Activated CD4-positive, alpha-beta T cell treated with anti-CD3 and anti-CD28 coated beads, Interleukin-2, amount 10 ng/mL, durations not matched to agents 7 days and 5 days (primary cell): ENCODE measurements at regions not wholly inside any gene's neighbourhood (a gene's known extent, or its start where the extent isn't known, plus 50 kb on each side); places are given as distances from the start of the nearest gene placed in this dataset.

Experiments
- CTCF ChIA-PET: fragments of 350-600 bp; sonication (Branson Sonifier 250); formaldehyde crosslinking; loops from one replicate; lab custom pipeline; 2021; ENCODE audit warnings: antibody characterized with exemption; lab: Charles Lee
- POLR2A ChIA-PET: fragments of 350-600 bp; sonication (Branson Sonifier 250); formaldehyde crosslinking; loops from one replicate; lab custom pipeline; 2021; ENCODE audit warnings: antibody characterized with exemption; lab: Charles Lee
- DNase-seq: peaks from one replicate; pipeline ENCODE4 v3.0.0-alpha.2; 2020
- H3K27ac Mint-ChIP-seq: one replicate; pipeline ENCODE4 v1.8.0; 2021; ENCODE audit warnings: mild to moderate bottlenecking, moderate library complexity, mixed read lengths
- H3K27me3 Mint-ChIP-seq: one replicate; pipeline ENCODE4 v1.8.0; 2021; ENCODE audit warnings: mixed read lengths
- H3K36me3 Mint-ChIP-seq: one replicate; pipeline ENCODE4 v1.8.0; 2021; ENCODE audit warnings: low read depth, mixed read lengths
- H3K4me1 Mint-ChIP-seq: one replicate; pipeline ENCODE4 v1.8.0; 2021; ENCODE audit warnings: mixed read lengths
- H3K4me3 Mint-ChIP-seq: one replicate; pipeline ENCODE4 v1.8.0; 2021; ENCODE audit warnings: mild to moderate bottlenecking, moderate library complexity, mixed read lengths
- H3K9me3 Mint-ChIP-seq: one replicate; pipeline ENCODE4 v1.8.0; 2021; ENCODE audit warnings: mixed read lengths

- H3K4me3 Mint-ChIP-seq = no peak overlapping the region
- DNase-seq = no peak
- peaks cover 49% of the 10 kb centered on the region for H3K4me1 Mint-ChIP-seq
- ChIA-PET CTCF (interaction anchor here (1.4 to 8.0 kb wide), 3 partner anchors 14 to 262 kb away, joined by 6 to 89 read pairs (median 7); no protein-coding TSS in a partner anchor), POLR2A (interaction anchor here (0.7 kb wide), 1 partner anchor 441 kb away, joined by 3 read pairs; no protein-coding TSS in a partner anchor)
- H3K27me3 Mint-ChIP-seq = peaks cover 7% of the 10 kb centered on the region
- H3K27ac Mint-ChIP-seq = no peak overlapping the region
- no peaks in the 10 kb centered on the region for H3K9me3 Mint-ChIP-seq
- no peaks in the 10 kb centered on the region for H3K36me3 Mint-ChIP-seq
Measured at GRCh38 chr15:38702178-38702912, 137.7 kb upstream of the RASGRP1 start.

GRCh38 chr15:38705436-38706219, 141.0 kb upstream of the RASGRP1 start:
- no peak overlapping the region for H3K4me3 Mint-ChIP-seq
- no peak for DNase-seq
- POLR2A ChIA-PET = interaction anchor here (0.6 kb wide), 1 partner anchor 20 kb away, joined by 3 read pairs; no protein-coding TSS in a partner anchor
- no peaks in the 10 kb centered on the region for H3K9me3 Mint-ChIP-seq
- H3K36me3 Mint-ChIP-seq = no peaks in the 10 kb centered on the region
- CTCF ChIA-PET = interaction anchor here (0.7 to 1.9 kb wide), 4 partner anchors 142 to 875 kb away, joined by 3 to 5 read pairs (median 4); no protein-coding TSS in a partner anchor
- H3K27ac Mint-ChIP-seq = no peak overlapping the region
- H3K27me3 Mint-ChIP-seq = peaks cover 7% of the 10 kb centered on the region
- H3K4me1 Mint-ChIP-seq = peaks cover 18% of the 10 kb centered on the region

- no peak overlapping the region for H3K27ac Mint-ChIP-seq
- no peak overlapping the region for H3K4me3 Mint-ChIP-seq
- CTCF ChIA-PET = interaction anchor here (0.6 to 1.6 kb wide), 5 partner anchors 9 to 873 kb away, joined by 3 to 7 read pairs (median 4); no protein-coding TSS in a partner anchor
- no peaks in the 10 kb centered on the region for H3K36me3 Mint-ChIP-seq
- peaks cover 18% of the 10 kb centered on the region for H3K4me1 Mint-ChIP-seq
- POLR2A ChIA-PET = no interaction called here
- peaks cover 7% of the 10 kb centered on the region for H3K27me3 Mint-ChIP-seq
- DNase-seq = no peak
- no peaks in the 10 kb centered on the region for H3K9me3 Mint-ChIP-seq
Measured at GRCh38 chr15:38706956-38707355, 142.3 kb upstream of the RASGRP1 start.

- no peaks in the 10 kb centered on the region for H3K9me3 Mint-ChIP-seq
Measured at GRCh38 chr15:38707802-38708671, 143.4 kb upstream of the RASGRP1 start.

GRCh38 chr15:38708672-38709180, 144.1 kb upstream of the RASGRP1 start:
- H3K27me3 Mint-ChIP-seq = peaks cover 7% of the 10 kb centered on the region
- no peaks in the 10 kb centered on the region for H3K36me3 Mint-ChIP-seq
- peaks cover 18% of the 10 kb centered on the region for H3K4me1 Mint-ChIP-seq
- no peak overlapping the region for H3K27ac Mint-ChIP-seq
- H3K4me3 Mint-ChIP-seq = no peak overlapping the region
- ChIA-PET CTCF (interaction anchor here (1.2 kb wide), 2 partner anchors 9 to 23 kb away, joined by 3 to 5 read pairs; no protein-coding TSS in a partner anchor), POLR2A (no interaction called here)
- no peaks in the 10 kb centered on the region for H3K9me3 Mint-ChIP-seq
- no peak for DNase-seq

More at GRCh38 chr15:38707802-38708671, 143.4 kb upstream of the RASGRP1 start:
- Mint-ChIP-seq H3K27ac (no peak overlapping the region), H3K36me3 (no peaks in the 10 kb centered on the region), H3K4me1 (peaks cover 18% of the 10 kb centered on the region), H3K27me3 (peaks cover 7% of the 10 kb centered on the region), H3K4me3 (no peak overlapping the region)
- ChIA-PET POLR2A (interaction anchor here (1.0 kb wide), 1 partner anchor 13 kb away, joined by 4 read pairs; no protein-coding TSS in a partner anchor), CTCF (interaction anchor here (0.9 to 1.6 kb wide), 6 partner anchors 8 to 872 kb away, joined by 3 to 7 read pairs (median 4); no protein-coding TSS in a partner anchor)
- DNase-seq = peak; percentile 65

- H3K36me3 Mint-ChIP-seq = no peaks in the 10 kb centered on the region
- CTCF ChIA-PET = no interaction called here
- no peak for DNase-seq
- no peak overlapping the region for H3K4me3 Mint-ChIP-seq
- POLR2A ChIA-PET = no interaction called here
- H3K4me1 Mint-ChIP-seq = peaks cover 15% of the 10 kb centered on the region
- H3K27ac Mint-ChIP-seq = no peak overlapping the region
- peaks cover 8% of the 10 kb centered on the region for H3K27me3 Mint-ChIP-seq
- H3K9me3 Mint-ChIP-seq = no peaks in the 10 kb centered on the region
Measured at GRCh38 chr15:38709196-38709595, 144.6 kb upstream of the RASGRP1 start.

- Mint-ChIP-seq H3K27me3 (peaks cover 4% of the 10 kb centered on the region), H3K4me1 (no peaks in the 10 kb centered on the region), H3K36me3 (no peaks in the 10 kb centered on the region), H3K9me3 (no peaks in the 10 kb centered on the region), H3K27ac (no peak overlapping the region), H3K4me3 (no peak overlapping the region)
- ChIA-PET CTCF (interaction anchor here (1.3 to 1.7 kb wide), 2 partner anchors 15 to 274 kb away, joined by 4 read pairs; no protein-coding TSS in a partner anchor), POLR2A (no interaction called here)
- no peak for DNase-seq
Measured at GRCh38 chr15:38714309-38715072, 149.9 kb upstream of the RASGRP1 start.

GRCh38 chr15:38720893-38721567, 156.4 kb upstream of the RASGRP1 start:
- DNase-seq = no peak
- POLR2A ChIA-PET = no interaction called here
- CTCF ChIA-PET = no interaction called here
- H3K4me1 Mint-ChIP-seq = no peaks in the 10 kb centered on the region
- H3K9me3 Mint-ChIP-seq = no peaks in the 10 kb centered on the region
- peaks cover 3% of the 10 kb centered on the region for H3K27me3 Mint-ChIP-seq
- no peak overlapping the region for H3K27ac Mint-ChIP-seq
- no peaks in the 10 kb centered on the region for H3K36me3 Mint-ChIP-seq
- no peak overlapping the region for H3K4me3 Mint-ChIP-seq

- H3K4me1 Mint-ChIP-seq = no peaks in the 10 kb centered on the region
- H3K36me3 Mint-ChIP-seq = no peaks in the 10 kb centered on the region
- H3K4me3 Mint-ChIP-seq = no peak overlapping the region
- DNase-seq = no peak
- POLR2A ChIA-PET = no interaction called here
- peaks cover 3% of the 10 kb centered on the region for H3K27me3 Mint-ChIP-seq
- no peaks in the 10 kb centered on the region for H3K9me3 Mint-ChIP-seq
- CTCF ChIA-PET = no interaction called here
- no peak overlapping the region for H3K27ac Mint-ChIP-seq
Measured at GRCh38 chr15:38721568-38721945, 156.9 kb upstream of the RASGRP1 start.

- CTCF ChIA-PET = interaction anchor here (1.5 kb wide), 1 partner anchor 158 kb away, joined by 3 read pairs; the partner anchor contains the start of gene RASGRP1
Measured at GRCh38 chr15:38722236-38722635, 157.6 kb upstream of the RASGRP1 start.

GRCh38 chr15:38724827-38725226, 160.2 kb upstream of the RASGRP1 start:
- H3K9me3 Mint-ChIP-seq = no peaks in the 10 kb centered on the region
- no peak overlapping the region for H3K27ac Mint-ChIP-seq
- no peaks in the 10 kb centered on the region for H3K36me3 Mint-ChIP-seq
- H3K27me3 Mint-ChIP-seq = peaks cover 6% of the 10 kb centered on the region
- H3K4me3 Mint-ChIP-seq = no peak overlapping the region
- ChIA-PET POLR2A (no interaction called here), CTCF (interaction anchor here (1.3 kb wide), 1 partner anchor 285 kb away, joined by 4 read pairs; no protein-coding TSS in a partner anchor)
- DNase-seq = no peak
- H3K4me1 Mint-ChIP-seq = no peaks in the 10 kb centered on the region

More at GRCh38 chr15:38722236-38722635, 157.6 kb upstream of the RASGRP1 start:
- Mint-ChIP-seq H3K27me3 (peaks cover under 1% of the 10 kb centered on the region), H3K4me1 (no peaks in the 10 kb centered on the region), H3K9me3 (no peaks in the 10 kb centered on the region), H3K27ac (no peak overlapping the region), H3K4me3 (no peak overlapping the region), H3K36me3 (no peaks in the 10 kb centered on the region)
- POLR2A ChIA-PET = no interaction called here
- no peak for DNase-seq
